ENCODE measurements at regions not wholly inside any gene's neighbourhood (a gene's known extent, or its start where the extent isn't known, plus 50 kb on each side); places are given as distances from the start of the nearest gene placed in this dataset.

DNA sequence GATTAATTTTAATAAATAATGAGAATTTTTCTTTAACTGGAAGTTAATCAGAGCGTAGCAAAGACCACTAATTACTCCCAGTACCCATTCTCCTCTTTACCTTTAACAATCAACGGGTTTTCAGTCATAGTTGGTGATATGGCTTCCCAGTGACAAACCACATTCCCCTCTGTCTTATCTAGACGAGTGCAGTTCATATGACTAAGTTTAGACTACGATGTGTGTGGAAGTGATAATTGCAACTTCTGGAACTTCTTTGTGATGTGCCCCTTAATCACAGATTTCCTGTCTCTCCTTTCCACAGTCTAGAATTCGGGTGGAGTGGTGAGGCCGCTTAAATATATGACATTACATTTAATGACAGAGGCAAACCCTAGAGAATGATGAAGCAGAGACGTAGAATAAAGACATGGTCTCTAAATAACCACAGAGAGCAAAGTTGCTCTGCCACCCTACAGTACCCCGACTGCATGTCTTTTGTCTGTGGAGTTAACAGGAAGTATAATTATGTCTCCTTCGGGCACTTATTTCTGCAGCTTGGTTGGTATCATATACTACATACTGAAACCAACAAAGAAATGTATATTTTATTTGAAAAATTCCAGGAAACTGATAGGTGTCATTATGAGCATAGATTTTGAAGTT, 693.3 kb upstream of the CDH7 start:
- ATAC-seq, result no peak
- intact Hi-C loops (cut with DNase I), result no loop called here
- DNase-seq (ENCODE audit: low spot score), result no peak

DNA sequence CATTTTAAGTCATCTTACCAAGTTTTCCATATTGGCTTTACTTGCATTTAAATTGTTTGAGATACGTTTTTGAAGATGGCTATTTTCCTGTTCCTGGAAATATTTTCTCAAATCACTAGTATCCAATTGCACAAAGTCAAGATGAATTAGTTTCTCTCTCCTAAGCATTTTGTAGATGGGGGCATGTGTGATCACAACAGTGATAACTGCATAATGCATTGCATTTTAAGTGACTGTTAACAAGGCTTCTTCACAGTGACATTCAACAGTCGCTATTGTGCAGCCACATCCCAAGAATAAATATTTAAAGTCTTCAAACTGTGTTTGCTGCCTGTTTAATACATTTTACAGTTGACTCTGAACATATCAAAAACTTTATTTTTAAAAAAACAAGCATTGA, 694.2 kb upstream of the CDH7 start:
- no peak for ATAC-seq
- no peak for DNase-seq (ENCODE audit: low spot score)
- intact Hi-C loops (cut with DNase I), result no loop called here

DNA sequence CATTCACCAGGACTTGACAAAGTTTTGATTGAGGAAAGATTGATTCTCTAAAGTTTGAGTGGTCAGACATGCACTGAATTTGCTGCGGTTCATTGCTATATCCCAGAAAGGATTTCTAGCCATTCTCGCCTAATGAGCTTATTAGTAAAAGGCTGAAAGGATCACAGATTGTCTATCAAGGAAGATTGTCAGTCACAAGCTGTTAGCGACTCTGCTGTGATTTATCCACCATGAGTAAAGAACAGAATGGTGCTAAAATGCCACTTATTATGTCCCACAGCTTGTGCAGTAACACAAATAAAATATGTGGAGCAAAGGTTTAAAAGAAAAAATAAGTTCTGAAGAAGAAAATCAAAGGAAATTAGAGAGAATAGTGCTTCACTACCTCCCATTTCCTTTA, 701.2 kb upstream of the CDH7 start:
- intact Hi-C loops (cut with DNase I), result no loop called here
- DNase-seq (ENCODE audit: low spot score) (no peak), ATAC-seq (no peak)

DNA sequence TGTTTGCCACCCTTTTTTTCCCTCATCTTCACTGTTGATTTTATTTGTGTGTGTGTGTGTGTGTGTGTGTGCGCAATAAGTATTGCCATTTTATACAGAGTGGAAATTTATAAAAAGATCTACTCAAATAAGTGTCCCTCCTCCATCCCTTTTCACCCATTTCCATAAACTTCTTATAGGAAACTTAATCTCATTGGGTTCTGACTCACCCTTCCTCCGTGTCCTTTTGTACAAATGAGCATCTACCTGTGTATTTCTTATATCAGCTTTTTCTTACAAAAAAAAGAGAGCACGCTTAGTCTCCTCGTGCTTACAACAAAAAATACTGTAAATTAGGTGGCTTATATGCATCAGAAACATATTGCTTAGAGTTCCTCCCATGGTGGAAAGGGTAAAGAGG, 711.2 kb upstream of the CDH7 start:
- DNase-seq (ENCODE audit: low spot score) (no peak), ATAC-seq (no peak)
- intact Hi-C loops (cut with DNase I), result no loop called here

DNA sequence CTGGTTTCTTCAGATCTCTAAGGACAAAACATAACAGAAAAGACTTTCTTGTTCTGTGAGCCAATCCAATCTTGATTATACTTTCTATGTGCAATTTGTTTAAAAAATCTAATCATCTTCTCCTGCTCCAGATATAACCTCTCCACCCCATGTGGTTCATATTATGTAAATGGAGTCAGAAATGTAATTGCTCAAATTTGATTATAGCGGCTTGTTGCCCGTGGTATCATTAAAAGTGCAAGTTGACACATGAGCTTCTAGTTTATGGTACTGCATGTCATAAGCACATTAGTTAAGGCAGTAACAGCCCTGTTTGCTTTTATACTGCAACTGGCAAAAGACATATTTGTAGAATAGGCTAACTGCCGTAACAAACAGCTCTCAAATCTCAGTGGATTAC, 715.1 kb upstream of the CDH7 start:
- ATAC-seq (no peak), DNase-seq (ENCODE audit: low spot score) (no peak)
- intact Hi-C loops (cut with DNase I), result no loop called here

DNA sequence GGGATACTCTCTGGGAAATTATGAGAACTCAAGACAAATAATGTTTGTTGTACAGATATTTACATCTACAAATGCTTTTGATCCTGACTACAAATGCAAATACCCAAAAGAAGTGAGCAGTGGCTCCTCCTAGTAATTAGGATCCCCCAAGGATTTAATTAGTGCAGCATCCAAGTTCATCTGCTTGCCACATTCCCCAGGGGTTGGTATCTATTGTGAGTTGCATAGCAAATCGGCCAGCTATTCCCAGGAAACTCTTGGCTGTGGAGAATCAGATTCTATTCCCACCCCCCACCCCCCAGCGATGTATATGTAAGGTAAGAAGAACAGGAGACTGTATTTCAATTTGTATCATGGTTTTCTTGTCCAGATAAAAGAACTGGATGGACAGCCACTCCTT, 725.1 kb upstream of the CDH7 start:
- ATAC-seq (no peak), DNase-seq (ENCODE audit: low spot score) (no peak)
- intact Hi-C loops (cut with DNase I), result no loop called here

DNA sequence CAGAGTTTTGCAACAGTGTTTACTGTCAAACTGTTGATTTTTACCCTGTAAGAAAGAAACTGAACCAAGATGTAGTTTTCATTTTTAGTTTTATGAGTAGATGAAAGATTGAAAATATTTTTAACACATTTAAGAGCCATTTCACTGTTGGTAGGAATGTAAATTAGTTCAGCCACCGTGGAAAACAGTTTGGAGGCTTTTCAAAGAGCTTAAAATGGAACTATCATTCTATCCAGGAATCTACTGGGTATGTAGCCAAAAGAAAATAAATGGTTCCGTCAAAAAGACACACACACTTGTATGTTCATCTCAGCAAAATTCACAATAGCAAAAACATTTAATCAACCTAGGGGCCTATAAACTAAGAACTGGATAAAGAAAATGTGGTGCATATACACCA, 729.8 kb upstream of the CDH7 start:
- DNase-seq (ENCODE audit: low spot score), result no peak
- intact Hi-C loops (cut with DNase I), result no loop called here
- no peak for ATAC-seq

DNA sequence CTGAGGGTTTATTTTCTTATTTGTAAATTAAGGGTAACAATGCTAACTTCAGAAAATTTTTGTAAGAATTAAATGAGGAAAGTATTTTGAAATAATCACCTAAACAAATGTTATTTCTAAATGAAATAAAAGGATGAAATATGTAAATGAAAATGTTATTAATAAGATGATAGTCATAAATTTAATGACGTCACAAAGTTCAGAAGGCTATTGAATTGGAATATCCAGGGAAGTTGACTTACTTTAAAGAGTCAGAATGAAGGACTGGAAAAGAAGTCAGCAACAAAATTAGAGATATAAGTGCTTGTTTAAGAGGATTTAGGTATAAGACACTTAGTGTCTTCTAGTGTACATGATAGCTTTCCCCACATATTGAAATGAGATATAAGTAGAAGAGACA, 732.6 kb upstream of the CDH7 start:
- DNase-seq (ENCODE audit: low spot score), result no peak
- no peak for ATAC-seq
- intact Hi-C loops (cut with DNase I), result no loop called here

DNA sequence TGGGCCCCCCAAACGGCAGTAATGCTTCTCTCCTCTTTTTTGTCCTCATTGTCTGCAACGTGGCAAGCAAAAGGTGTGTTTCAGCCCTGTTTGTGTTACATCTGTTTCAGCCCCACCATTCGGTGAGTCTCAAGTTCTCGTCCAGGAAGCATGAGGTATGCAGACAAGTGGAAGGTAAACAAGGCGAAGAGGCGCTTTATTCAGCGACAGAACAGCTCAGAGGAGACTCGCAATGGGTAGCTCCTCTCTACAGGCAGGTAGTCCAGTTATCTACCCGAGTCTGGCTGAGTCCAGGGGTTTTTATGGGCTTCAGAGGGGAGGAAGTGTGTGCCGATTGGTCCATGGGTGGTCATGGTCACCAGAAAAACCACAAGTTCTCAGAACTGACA, 733.4 kb upstream of the CDH7 start:
- ATAC-seq (no peak), DNase-seq (ENCODE audit: low spot score) (no peak)
- intact Hi-C loops (cut with DNase I), result no loop called here

DNA sequence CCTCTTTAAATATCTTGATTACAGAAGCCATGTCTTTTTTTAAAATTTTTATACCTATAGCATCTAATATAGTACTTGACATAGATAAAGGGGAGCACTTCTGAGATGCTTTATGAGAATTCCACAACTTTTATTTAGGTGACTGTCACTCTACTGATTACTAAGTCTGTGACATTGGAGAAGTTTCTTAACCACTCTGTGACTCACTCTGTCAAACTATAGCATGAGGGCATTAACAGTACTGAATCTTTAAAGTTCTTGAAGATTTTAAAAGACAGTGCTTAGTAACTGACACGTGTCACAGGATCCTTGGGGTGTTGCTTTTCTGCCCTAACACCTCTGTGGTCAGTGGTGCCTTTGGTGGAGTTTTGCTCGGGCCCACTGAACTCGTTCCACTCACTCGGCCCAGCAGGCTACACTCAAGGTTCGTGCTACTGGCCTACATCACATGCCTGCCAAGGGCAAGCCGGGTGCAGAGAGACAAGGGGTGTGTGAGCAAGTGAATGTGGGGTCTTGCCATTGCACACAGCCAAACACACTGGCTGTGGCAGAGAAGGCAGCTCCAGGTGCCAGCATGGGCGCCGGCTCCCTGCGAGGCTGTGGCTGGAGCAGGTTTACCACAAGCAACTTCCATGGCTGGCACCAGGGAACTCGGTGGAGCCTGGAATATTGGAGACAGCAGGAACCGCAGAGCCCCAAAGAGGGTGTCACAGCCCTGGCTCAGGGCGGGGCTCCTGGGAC, 734.0 kb upstream of the CDH7 start:
- no peak for DNase-seq (ENCODE audit: low spot score)

DNA sequence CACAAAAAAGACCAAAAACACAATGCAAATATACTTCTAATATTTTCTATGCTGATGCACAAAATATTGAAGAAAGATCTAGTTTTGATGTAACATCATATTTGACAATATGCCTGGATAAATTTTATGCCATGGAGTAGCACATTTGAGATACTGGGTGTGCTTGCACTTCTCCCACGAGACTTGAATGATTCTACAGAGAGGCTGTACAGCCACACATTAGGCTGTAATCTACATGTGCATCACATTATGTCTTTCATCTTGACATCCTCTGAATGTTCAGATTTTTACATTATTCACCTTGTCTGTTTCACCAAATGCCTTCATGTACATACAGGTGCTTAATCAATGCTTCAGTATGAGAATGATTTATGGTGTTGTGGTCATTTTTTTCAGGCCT, 756.4 kb upstream of the CDH7 start:
- intact Hi-C loops (cut with DNase I), result no loop called here
- no peak for DNase-seq (ENCODE audit: low spot score)
- no peak for ATAC-seq

More for the DNA sequence above, 734.0 kb upstream of the CDH7 start:
- peak; percentile 20 for ATAC-seq
- intact Hi-C loops (cut with DNase I), result no loop called here

DNA sequence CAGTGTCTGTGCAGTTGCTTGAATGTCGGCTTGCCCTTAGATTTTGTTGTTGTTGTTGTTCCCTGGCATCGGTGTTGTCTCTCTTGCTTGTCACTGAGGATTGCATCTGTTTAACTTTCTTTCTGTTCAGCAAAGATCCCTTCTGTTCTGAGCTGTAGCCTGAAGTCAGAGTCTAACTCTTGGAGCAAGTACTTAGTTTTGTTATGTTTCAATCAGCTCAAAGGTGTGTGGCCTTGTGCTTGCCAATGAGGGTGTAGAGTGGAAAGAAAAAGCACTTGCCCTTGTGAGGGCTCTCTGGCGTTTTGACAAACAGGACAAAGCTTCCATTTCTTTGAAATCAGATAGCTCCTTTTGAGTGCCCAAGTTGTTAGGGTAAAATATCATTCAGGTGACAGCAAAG, 757.1 kb upstream of the CDH7 start:
- no peak for DNase-seq (ENCODE audit: low spot score)
- intact Hi-C loops (cut with DNase I), result no loop called here
- ATAC-seq, result no peak

DNA sequence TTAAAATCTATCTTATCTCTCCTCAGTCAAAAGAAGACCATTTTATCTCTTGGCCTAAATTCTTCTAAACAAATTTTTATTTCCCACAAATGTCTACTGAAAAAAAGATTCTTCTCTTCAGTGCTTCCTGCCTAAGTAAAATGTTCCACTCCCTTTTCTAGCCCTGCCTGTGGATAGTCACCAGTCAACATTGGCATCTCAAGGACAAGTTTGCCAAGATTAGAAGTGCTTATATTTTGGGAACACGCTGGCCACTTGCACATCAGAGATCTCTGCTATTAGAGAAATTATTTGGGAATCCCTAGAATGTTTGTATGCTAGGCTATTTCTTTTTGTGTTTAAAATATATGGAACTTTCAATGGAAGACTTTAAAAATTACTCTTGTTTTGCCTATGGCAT, 758.2 kb upstream of the CDH7 start:
- intact Hi-C loops (cut with DNase I), result no loop called here
- ATAC-seq (no peak), DNase-seq (ENCODE audit: low spot score) (no peak)

DNA sequence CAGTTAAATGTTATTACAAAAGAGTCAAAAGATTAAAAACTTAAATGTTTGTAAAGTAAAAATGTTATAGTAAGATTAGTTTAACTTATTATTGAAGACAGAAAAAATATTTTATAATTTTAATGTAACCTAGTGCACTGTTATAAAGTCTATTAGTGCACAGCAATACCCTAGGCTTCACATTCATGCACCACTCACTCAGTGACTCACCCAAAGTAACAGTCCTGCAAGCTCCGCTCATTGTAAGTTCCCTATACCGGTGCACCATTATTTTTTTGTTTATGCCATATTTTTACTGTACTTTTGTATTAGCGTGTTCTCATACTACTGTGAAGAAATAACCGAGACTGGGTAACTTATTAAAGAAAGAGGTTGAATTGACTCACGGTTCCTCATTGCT, 759.7 kb upstream of the CDH7 start:
- ATAC-seq (no peak), DNase-seq (ENCODE audit: low spot score) (no peak)
- intact Hi-C loops (cut with DNase I), result no loop called here

DNA sequence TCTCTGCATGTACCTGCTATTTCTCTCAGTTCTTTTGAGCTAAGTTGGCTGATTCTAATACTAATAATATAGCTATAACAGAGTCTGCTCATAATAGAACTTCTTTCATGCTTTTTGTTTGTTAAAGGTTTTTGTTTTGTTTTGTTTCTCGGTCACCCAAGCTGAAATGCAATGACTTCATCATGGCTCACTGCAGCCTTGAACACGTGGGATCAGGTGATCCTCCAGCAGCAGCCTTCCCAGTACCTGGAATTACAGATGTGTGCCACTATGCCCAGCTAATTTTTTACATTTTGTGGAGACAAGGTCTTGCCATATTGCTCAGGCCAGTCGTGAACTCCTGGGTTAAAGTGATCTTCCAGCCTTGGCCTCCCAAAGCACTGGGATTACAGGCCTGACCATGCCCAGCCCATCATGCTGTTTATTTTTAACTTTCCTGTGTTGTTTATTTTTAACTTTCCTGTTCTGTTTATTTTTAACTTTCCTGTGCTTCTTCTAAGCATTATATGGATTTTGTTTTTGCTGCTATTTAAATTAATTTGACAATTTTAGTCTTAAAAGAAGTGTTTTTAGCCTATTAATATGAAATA, 763.8 kb upstream of the CDH7 start:
- ATAC-seq, result no peak
- intact Hi-C loops (cut with DNase I), result no loop called here
- DNase-seq (ENCODE audit: low spot score), result no peak

DNA sequence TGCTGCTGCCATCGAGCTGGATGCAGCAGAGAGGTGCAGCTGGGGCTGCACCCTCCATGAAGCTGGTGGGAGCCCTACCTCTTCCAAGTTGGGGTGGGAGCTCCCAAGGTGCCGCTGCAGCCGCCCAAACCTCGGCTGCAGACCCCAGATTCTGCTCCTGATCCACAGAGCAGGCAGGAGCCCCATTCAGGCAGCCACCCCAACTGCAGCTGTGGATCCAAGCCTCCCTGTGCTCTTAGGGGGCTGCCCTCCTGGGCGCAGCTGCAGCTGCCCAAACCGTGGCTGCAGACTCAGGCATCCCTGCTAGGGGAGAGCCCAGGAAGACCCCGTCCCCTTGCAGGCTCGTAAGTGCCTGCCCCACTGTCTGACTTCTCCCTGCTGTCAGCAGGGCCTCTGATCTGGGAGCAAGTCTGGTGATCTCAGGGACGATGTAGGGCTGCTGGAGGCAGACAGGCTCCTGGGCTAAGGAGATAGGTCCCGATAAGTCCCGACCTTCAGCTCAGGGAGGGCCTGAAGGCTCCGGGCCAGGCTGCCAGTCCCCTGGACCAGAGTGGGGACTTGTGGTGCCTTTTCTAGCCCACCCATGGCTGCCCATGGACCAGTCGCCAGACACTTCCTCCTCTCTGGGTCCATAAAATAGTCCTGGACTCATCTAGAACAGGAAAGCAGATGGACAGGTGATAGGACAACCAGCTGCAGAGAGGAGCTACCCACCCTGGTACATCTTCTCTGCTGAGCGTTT, 767.1 kb upstream of the CDH7 start:
- no peak for DNase-seq (ENCODE audit: low spot score)
- intact Hi-C loops (cut with DNase I), result no loop called here
- ATAC-seq, result no peak

DNA sequence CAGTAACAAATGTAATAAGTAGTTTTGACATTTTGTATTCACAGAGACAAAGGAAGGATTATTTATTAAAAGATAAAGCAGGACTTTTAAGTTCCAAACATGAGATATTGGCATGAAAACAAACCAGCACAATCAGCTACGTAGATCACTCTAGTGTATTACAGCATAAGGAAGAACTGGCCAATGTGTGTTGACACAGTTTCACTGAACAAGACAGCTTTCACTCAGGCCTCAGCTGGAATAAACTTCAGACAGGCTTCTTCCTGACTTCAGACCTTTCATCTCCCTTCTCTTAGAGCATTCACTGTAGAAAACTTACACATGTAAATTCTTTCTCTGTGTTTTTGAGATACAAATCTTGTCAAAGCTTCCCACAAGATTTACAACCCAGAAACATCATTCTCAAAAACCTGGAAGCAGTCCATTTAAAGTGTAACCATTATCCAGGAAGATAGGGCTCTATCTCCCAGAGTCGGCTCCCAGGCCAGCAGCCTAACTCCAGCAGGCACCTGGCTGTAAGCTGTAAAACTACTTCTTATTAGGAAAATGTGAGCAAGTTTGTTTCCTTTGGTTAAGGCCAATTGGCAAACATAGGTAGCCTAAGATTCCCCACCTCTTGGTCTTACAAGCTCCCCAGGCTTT, 768.3 kb upstream of the CDH7 start:
- DNase-seq (ENCODE audit: low spot score) (no peak), ATAC-seq (no peak)
- intact Hi-C loops (cut with DNase I), result no loop called here

DNA sequence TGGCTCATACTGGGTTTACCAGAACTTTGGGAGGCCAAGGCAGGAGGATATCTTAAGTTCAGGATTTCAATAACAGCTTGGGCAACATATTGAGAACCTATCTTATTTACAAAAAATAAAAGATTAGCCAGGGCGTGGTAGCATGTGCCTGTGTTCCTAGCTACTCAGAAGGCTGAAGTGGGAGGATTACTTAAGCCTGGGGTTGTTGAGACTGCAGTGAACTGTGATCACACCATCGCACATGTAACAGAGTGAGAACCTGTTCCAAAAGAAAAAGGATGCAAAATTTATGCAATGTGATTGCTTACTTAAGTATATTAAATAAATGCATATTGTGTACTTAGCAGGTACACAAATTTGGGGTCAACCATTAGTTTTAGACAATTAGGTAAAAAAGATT, 768.9 kb upstream of the CDH7 start:
- DNase-seq (ENCODE audit: low spot score), result no peak
- no peak for ATAC-seq
- intact Hi-C loops (cut with DNase I), result no loop called here

DNA sequence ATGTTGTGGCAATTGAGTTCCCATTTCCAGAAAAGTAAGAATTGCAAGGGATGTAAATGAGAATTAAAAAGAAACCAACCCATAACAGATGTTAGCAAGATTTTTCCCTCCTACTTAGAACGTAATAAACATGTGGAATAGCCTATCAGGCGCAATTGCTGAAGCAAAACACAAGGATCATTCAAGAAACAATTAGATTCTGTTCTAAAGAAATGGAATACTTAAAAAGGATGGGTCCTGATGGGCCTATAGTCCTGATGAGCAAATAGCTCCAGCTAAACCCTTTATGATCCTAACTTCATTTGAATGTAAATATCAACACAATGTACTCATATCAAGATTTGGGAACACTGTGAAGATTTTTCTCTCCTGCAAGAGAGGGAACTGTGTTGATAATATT, 771.0 kb upstream of the CDH7 start:
- DNase-seq (ENCODE audit: low spot score), result no peak
- intact Hi-C loops (cut with DNase I), result loop anchor here (2.0 kb wide), 1 partner anchor 35 kb away; no protein-coding TSS in a partner anchor
- no peak for ATAC-seq
